IMR-90 (cell line): ENCODE measurements at regions not wholly inside any gene's neighbourhood (a gene's known extent, or its start where the extent isn't known, plus 50 kb on each side); places are given as distances from the start of the nearest gene placed in this dataset.

ENCODE experiments used
- ATAC-seq: fragments of 200-7000 bp; cut with Tn5 transposase; 2 replicates; pipeline ENCODE4 v1.9.1; 2020; ENCODE audit warnings: low read depth, mild to moderate bottlenecking, moderate library complexity
- BruUV-seq: library from RNA; stranded (reverse); fragments of 400-500 nt; replicated peaks from 2 replicates; lab custom pipeline; 2021; lab: Mats Ljungman, UMichigan
- CTCF ChIA-PET: fragments of 300-600 bp; formaldehyde crosslinking; extraction: SDS; loops from one replicate; lab custom pipeline; 2021; ENCODE audit warnings: antibody characterized with exemption; lab: Yijun Ruan, JAX
- POLR2A ChIA-PET: fragments of 300-600 bp; sonication (Branson Sonifier 250); formaldehyde crosslinking; loops from one replicate; lab custom pipeline; 2022; ENCODE audit warnings: antibody characterized with exemption; ENCODE audit not compliant: unreplicated experiment; lab: Charles Lee
- DNase-seq: peaks from one replicate; pipeline ENCODE4 v3.0.0; 2013
- H2AFZ ChIP-seq: replicated peaks from 2 replicates; pipeline ENCODE3; 2013; ENCODE audit warnings: low read length, mild to moderate bottlenecking; ENCODE audit not compliant: poor library complexity
- H2AK5ac ChIP-seq: 2 replicates; pipeline ENCODE4 v1.6.1; 2013; ENCODE audit warnings: low read depth, low read length, inconsistent platforms
- H2AK9ac ChIP-seq: replicated peaks from 2 replicates; pipeline ENCODE3; 2013; ENCODE audit warnings: mild to moderate bottlenecking, low read depth, low read length, moderate library complexity; ENCODE audit not compliant: poor library complexity
- H2BK120ac ChIP-seq: 2 replicates; pipeline ENCODE4 v1.6.1; 2013; ENCODE audit warnings: low read depth, low read length, inconsistent platforms
- H2BK15ac ChIP-seq: 3 replicates; pipeline ENCODE4 v1.6.1; 2013; ENCODE audit warnings: low read depth, low read length, inconsistent platforms
- H2BK20ac ChIP-seq: 2 replicates; pipeline ENCODE4 v1.6.1; 2013; ENCODE audit warnings: low read depth, mild to moderate bottlenecking, inconsistent platforms, low read length, moderate library complexity
- H2BK5ac ChIP-seq: 2 replicates; pipeline ENCODE4 v1.6.1; 2013; ENCODE audit warnings: mild to moderate bottlenecking, low read depth, low read length, inconsistent platforms; ENCODE audit not compliant: poor library complexity, severe bottlenecking
- H3K14ac ChIP-seq: replicated peaks from 2 replicates; pipeline ENCODE4 v1.6.1; 2013; ENCODE audit warnings: low read depth, low read length, inconsistent platforms
- H3K18ac ChIP-seq: 2 replicates; pipeline ENCODE4 v1.6.1; 2013; ENCODE audit warnings: low read depth, low read length, control low read depth
- H3K23ac ChIP-seq: 2 replicates; pipeline ENCODE4 v1.6.1; 2013; ENCODE audit warnings: low read depth, low read length, inconsistent platforms
- H3K27ac ChIP-seq: 2 replicates; pipeline ENCODE4 v1.5.1; 2013; ENCODE audit warnings: mild to moderate bottlenecking, control low read depth, low read length; ENCODE audit not compliant: insufficient read depth
- H3K27me3 ChIP-seq: 2 replicates; pipeline ENCODE4 v1.6.1; 2013; ENCODE audit warnings: low read length; ENCODE audit not compliant: control insufficient read depth, insufficient read depth
- H3K36me3 ChIP-seq: 2 replicates; pipeline ENCODE4 v1.6.1; 2013; ENCODE audit warnings: low read length, mixed read lengths; ENCODE audit not compliant: control insufficient read depth, insufficient read depth
- H3K4ac ChIP-seq: 2 replicates; pipeline ENCODE4 v1.6.1; 2013; ENCODE audit warnings: low read depth, low read length, inconsistent platforms
- H3K4me1 ChIP-seq: 2 replicates; pipeline ENCODE4 v1.6.1; 2013; ENCODE audit warnings: low read length, mixed read lengths; ENCODE audit not compliant: control insufficient read depth, insufficient read depth
- H3K4me2 ChIP-seq: 2 replicates; pipeline ENCODE4 v1.6.1; 2013; ENCODE audit warnings: low read depth, mild to moderate bottlenecking, control low read depth, low read length, moderate library complexity
- H3K4me3 ChIP-seq: 2 replicates; pipeline ENCODE4 v1.5.1; 2013; ENCODE audit warnings: low read depth, mild to moderate bottlenecking, control low read depth, low read length, moderate library complexity; ENCODE audit not compliant: insufficient read depth
- H3K56ac ChIP-seq: 2 replicates; pipeline ENCODE4 v1.6.1; 2013; ENCODE audit warnings: low read length, inconsistent platforms; ENCODE audit not compliant: insufficient read depth; ENCODE audit errors: extremely low read depth
- H3K79me1 ChIP-seq, 2 experiments: 2 replicates each; pipeline ENCODE4 v1.6.1; 2013; ENCODE audit warnings: low read length in 2 of 2, inconsistent platforms in 1 of 2, low read depth in 1 of 2
- H3K9ac ChIP-seq: 2 replicates; pipeline ENCODE4 v1.6.1; 2013; ENCODE audit warnings: low read depth, low read length, control low read depth
- H3K9me1 ChIP-seq: 2 replicates; pipeline ENCODE4 v1.6.1; 2013; ENCODE audit warnings: low read length, inconsistent platforms; ENCODE audit not compliant: insufficient read depth
- H3K9me3 ChIP-seq: 2 replicates; pipeline ENCODE4 v1.6.1; 2013; ENCODE audit warnings: low read length; ENCODE audit not compliant: control insufficient read depth, insufficient read depth
- H4K20me1 ChIP-seq: 2 replicates; pipeline ENCODE4 v1.6.1; 2013; ENCODE audit warnings: low read length, inconsistent platforms; ENCODE audit not compliant: insufficient read depth
- H4K5ac ChIP-seq: 2 replicates; pipeline ENCODE4 v1.6.1; 2013; ENCODE audit warnings: mild to moderate bottlenecking, low read depth, low read length, control low read depth
- H4K8ac ChIP-seq, 2 experiments: 2 replicates each; pipeline ENCODE4 v1.6.1; 2013; ENCODE audit warnings: low read depth in 2 of 2, low read length in 2 of 2, control low read depth in 1 of 2, inconsistent platforms in 1 of 2
- H4K91ac ChIP-seq: 2 replicates; pipeline ENCODE4 v1.6.1; 2013; ENCODE audit warnings: low read depth, low read length, inconsistent platforms; ENCODE audit not compliant: insufficient read depth
- BHLHE40 ChIP-seq: fragments of 150-350 bp; IDR thresholded peaks from 2 replicates; pipeline ENCODE4 v1.6.1; 2016; ENCODE audit warnings: mild to moderate bottlenecking, low read depth, low read length
- CEBPB ChIP-seq: IDR thresholded peaks from 2 replicates; pipeline ENCODE4 v1.6.1; 2012; ENCODE audit warnings: low read depth, low read length, improper control_type of control experiment
- CHD1 ChIP-seq: IDR thresholded peaks from 2 replicates; pipeline ENCODE4 v1.6.1; 2012; ENCODE audit warnings: low read depth, low read length, improper control_type of control experiment
- FOS ChIP-seq: fragments of 150-350 bp; IDR thresholded peaks from 2 replicates; pipeline ENCODE4 v1.6.1; 2016; ENCODE audit warnings: low read depth, low read length
- MAFK ChIP-seq: IDR thresholded peaks from 2 replicates; pipeline ENCODE4 v1.6.1; 2012; ENCODE audit warnings: low read depth, low read length, improper control_type of control experiment
- MAZ ChIP-seq: IDR thresholded peaks from 2 replicates; pipeline ENCODE4 v1.6.1; 2012; ENCODE audit warnings: low read depth, mild to moderate bottlenecking, low read length, improper control_type of control experiment, moderate library complexity, borderline replicate concordance
- MXI1 ChIP-seq: IDR thresholded peaks from 2 replicates; pipeline ENCODE4 v1.6.1; 2012; ENCODE audit warnings: low read depth, mild to moderate bottlenecking, low read length, moderate library complexity, borderline replicate concordance
- NFE2L2 ChIP-seq: fragments of 150-350 bp; IDR thresholded peaks from 2 replicates; pipeline ENCODE4 v1.6.1; 2016; ENCODE audit warnings: low read depth, mild to moderate bottlenecking, low read length
- POLR2A ChIP-seq: IDR thresholded peaks from 2 replicates; pipeline ENCODE4 v1.6.1; 2012; ENCODE audit warnings: mild to moderate bottlenecking, low read depth, low read length
- RAD21 ChIP-seq: IDR thresholded peaks from 2 replicates; pipeline ENCODE4 v1.6.1; 2012; ENCODE audit warnings: low read length, improper control_type of control experiment
- RCOR1 ChIP-seq: IDR thresholded peaks from 2 replicates; pipeline ENCODE4 v1.6.1; 2012; ENCODE audit warnings: mild to moderate bottlenecking, low read length, improper control_type of control experiment; ENCODE audit not compliant: insufficient replicate concordance
- RFX5 ChIP-seq: IDR thresholded peaks from 2 replicates; pipeline ENCODE4 v1.8.0; 2012; ENCODE audit warnings: low read depth, mild to moderate bottlenecking, low read length, moderate library complexity
- SMC3 ChIP-seq: fragments of 150-350 bp; IDR thresholded peaks from 2 replicates; pipeline ENCODE4 v1.6.1; 2016; ENCODE audit warnings: low read depth, mild to moderate bottlenecking, antibody characterized with exemption, low read length, moderate library complexity
- WGBS, 2 experiments: methylation state at CpG; one replicate each; pipeline versions ENCODE4 v1.1.5 to v1.1.7; 2013; ENCODE audit warnings: missing lambda C conversion rate in 2 of 2; ENCODE audit not compliant: insufficient read length in 1 of 2; ENCODE audit errors: extremely low coverage in 2 of 2; 5-methylcytosine and 5-hydroxymethylcytosine counted together
- dilution Hi-C: fragments of 300-500 bp; cut with HindIII; formaldehyde crosslinking; loops from one replicate; pipeline ENCODE4 v1.14.3; 2018; ENCODE audit warnings: low sequenced_read_pairs; ENCODE audit not compliant: unreplicated experiment
- in situ Hi-C: fragments of 300-500 bp; cut with MboI; formaldehyde crosslinking; loops from 3 replicates; pipeline ENCODE4 v1.14.3; 2019; ENCODE audit warnings: low sequenced_read_pairs, inconsistent platforms, mixed read lengths
- intact Hi-C: fragments of 100-400 bp; cut with micrococcal nuclease; formaldehyde crosslinking; loops from 2 replicates; pipeline ENCODE4 v1.10.0; 2022
- TF ChIP-seq, protein P1 (sequence below): fragments of 150-350 bp; IDR thresholded peaks from 2 replicates; pipeline ENCODE4 v1.6.1; 2016; ENCODE audit warnings: low read depth, mild to moderate bottlenecking, low read length, moderate library complexity, borderline replicate concordance
- TF ChIP-seq, protein P2 (sequence below): conservative IDR thresholded peaks from 2 replicates; pipeline ENCODE4 v1.5.1; 2012; ENCODE audit warnings: mild to moderate bottlenecking, low read depth, low read length, improper control_type of control experiment
- TF ChIP-seq, protein P3 (sequence below): fragments of 150-350 bp; IDR thresholded peaks from 2 replicates; pipeline ENCODE4 v1.6.1; 2017; ENCODE audit warnings: mild to moderate bottlenecking, antibody characterized with exemption, low read length, low read depth

DNA sequence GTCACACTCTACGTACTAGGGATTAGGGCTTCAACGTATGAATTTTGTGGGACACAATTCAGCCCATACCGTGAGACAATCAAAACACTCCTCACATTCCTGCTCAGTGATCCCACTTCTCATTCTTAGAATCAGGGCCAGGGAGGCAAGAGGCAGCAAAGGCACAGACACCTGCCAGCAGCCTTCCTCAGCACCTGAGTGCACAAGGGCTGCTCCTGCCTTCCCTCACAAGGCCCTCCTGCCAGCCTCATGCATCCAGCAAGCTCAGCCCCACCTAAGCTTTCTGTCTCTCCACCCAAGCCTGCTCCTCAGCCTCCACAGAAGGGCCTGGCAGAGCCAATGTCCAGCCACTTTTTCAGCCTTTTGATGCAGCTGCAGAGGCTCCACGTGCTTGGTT is 141.6 kb downstream of the SP3 start:
- no CpG with 5 or more reads among the region's 4 CpGs for WGBS, 2 experiments
- Histone ChIP-seq H3K9me3 (no peaks in the 10 kb centered on the region), H3K4me3 (no peak overlapping the region), H3K4ac (no peak overlapping the region), H2AFZ (no peak overlapping the region), H2AK5ac (no peak overlapping the region), H4K20me1 (no peaks in the 10 kb centered on the region), H4K5ac (no peak overlapping the region), H3K23ac (no peak overlapping the region), H3K36me3 (no peaks in the 10 kb centered on the region), H3K4me1 (no peaks in the 10 kb centered on the region), H4K91ac (no peak overlapping the region), H3K27ac (no peak overlapping the region), H2AK9ac (no peak overlapping the region), H3K56ac (no peak overlapping the region), H4K8ac (no peak overlapping the region), H2BK15ac (no peak overlapping the region), H3K9ac (no peak overlapping the region), H3K14ac (no peak overlapping the region), H3K79me1 (no peaks in the 10 kb centered on the region), H3K18ac (no peak overlapping the region), H2BK5ac (no peak overlapping the region), H3K9me1 (no peaks in the 10 kb centered on the region), H3K27me3 (peaks cover 49% of the 10 kb centered on the region), H2BK120ac (no peak overlapping the region), H3K4me2 (no peak overlapping the region), H2BK20ac (no peak overlapping the region)
- DNase-seq (no peak), ATAC-seq (no peak)
- ChIA-PET CTCF (interaction anchor here (1.4 kb wide), 1 partner anchor 10 kb away, joined by 3 read pairs; no protein-coding TSS in a partner anchor), POLR2A (no interaction called here)
- dilution Hi-C loops (no loop called here), in situ Hi-C loops (no loop called here), intact Hi-C loops (no loop called here)
- TF ChIP-seq MXI1 (no peak), NFE2L2 (no peak), RFX5 (no peak), FOS (no peak), POLR2A (no peak), SMC3 (no peak), CEBPB (no peak), CHD1 (no peak), RAD21 (no peak), MAZ (no peak), RCOR1 (no peak), BHLHE40 (no peak), MAFK (no peak)
- TF ChIP-seq, protein P1, sequence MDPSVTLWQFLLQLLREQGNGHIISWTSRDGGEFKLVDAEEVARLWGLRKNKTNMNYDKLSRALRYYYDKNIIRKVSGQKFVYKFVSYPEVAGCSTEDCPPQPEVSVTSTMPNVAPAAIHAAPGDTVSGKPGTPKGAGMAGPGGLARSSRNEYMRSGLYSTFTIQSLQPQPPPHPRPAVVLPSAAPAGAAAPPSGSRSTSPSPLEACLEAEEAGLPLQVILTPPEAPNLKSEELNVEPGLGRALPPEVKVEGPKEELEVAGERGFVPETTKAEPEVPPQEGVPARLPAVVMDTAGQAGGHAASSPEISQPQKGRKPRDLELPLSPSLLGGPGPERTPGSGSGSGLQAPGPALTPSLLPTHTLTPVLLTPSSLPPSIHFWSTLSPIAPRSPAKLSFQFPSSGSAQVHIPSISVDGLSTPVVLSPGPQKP: no peak
- TF ChIP-seq, protein P2, sequence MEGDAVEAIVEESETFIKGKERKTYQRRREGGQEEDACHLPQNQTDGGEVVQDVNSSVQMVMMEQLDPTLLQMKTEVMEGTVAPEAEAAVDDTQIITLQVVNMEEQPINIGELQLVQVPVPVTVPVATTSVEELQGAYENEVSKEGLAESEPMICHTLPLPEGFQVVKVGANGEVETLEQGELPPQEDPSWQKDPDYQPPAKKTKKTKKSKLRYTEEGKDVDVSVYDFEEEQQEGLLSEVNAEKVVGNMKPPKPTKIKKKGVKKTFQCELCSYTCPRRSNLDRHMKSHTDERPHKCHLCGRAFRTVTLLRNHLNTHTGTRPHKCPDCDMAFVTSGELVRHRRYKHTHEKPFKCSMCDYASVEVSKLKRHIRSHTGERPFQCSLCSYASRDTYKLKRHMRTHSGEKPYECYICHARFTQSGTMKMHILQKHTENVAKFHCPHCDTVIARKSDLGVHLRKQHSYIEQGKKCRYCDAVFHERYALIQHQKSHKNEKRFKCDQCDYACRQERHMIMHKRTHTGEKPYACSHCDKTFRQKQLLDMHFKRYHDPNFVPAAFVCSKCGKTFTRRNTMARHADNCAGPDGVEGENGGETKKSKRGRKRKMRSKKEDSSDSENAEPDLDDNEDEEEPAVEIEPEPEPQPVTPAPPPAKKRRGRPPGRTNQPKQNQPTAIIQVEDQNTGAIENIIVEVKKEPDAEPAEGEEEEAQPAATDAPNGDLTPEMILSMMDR: no peak
- TF ChIP-seq, protein P3, sequence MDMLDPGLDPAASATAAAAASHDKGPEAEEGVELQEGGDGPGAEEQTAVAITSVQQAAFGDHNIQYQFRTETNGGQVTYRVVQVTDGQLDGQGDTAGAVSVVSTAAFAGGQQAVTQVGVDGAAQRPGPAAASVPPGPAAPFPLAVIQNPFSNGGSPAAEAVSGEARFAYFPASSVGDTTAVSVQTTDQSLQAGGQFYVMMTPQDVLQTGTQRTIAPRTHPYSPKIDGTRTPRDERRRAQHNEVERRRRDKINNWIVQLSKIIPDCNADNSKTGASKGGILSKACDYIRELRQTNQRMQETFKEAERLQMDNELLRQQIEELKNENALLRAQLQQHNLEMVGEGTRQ: no peak
- no TSS peak for BruUV-seq
